HuH-7.5 (cell line): ENCODE measurements at regions not wholly inside any gene's neighbourhood (a gene's known extent, or its start where the extent isn't known, plus 50 kb on each side); places are given as distances from the start of the nearest gene placed in this dataset.

Source experiments
- DNase-seq: peaks from one replicate; pipeline ENCODE4 v3.0.0; 2011; ENCODE audit warnings: low spot score

DNA sequence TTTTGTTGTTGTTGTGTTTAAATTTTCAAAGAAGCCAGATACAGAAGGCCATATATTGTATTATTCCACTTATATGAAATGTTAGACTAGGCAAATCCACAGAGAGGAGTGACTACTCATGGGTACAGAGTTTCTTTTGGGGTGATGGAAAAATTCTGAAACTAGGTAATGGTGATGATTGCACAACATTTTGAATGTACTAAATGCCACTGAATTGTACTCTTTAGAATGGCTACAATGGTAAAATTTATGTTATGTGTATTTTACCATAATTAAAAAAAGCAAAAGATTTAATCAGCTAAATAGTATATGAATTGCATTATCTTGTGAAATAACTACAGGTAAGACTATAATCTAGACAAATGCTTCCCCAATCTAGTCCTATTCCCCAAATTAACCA is 733.6 kb upstream of the TMEM132C start:
- no peak for DNase-seq

DNA sequence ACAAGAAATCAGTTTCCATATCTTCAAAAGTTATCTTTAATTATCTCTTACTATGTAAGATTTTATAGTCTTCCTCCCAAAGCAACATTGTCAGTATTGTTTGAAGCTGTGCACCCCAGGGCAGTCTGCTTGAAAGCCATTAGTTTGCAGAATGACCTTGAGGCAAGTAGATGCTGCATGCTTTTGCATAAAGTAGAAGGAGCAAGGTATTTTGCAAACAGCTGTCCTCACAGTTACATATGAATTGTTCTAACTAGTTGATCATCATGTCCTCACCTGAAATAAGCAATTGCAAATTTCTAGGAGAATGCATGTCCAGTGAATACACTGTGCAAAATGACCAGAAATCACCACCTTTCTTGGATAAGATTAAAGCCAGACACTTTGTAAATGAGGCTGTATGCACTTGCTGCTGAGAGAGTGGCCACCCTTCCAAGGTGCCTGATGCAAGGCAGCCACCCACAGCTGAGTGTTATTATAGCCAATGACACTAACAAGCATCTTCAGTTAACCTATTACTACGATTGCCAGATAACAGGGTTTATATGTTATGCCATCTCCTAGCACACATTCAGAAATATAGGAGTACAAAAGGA is 730.0 kb upstream of the TMEM132C start:
- no peak for DNase-seq

DNA sequence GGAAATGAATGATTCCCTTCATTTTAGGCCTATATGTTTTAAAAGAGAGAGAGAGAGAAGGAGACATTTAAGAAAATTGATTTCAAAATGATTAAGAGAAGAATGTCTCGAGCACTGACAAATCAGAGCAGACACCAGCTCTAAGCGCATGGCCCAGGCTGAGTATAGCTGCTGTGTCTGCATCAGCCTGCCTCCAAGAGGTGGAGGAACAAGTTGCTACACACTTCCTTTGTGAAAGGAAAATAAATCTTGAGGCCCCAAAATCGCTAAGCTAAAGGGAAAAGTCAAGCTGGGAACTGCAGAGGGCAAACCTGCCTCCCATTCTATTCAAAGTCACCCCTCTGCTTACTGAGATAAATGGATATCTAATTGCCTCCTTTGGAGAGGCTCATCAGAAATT is 728.7 kb upstream of the TMEM132C start:
- no peak for DNase-seq

- no peak for DNase-seq
These were observed 727.6 kb upstream of the TMEM132C start for GRCh38 chr12:127539226-127539858.

GRCh38 chr12:127542391-127542790 is 724.6 kb upstream of the TMEM132C start:
- no peak for DNase-seq

GRCh38 chr12:127542931-127543330 is 724.0 kb upstream of the TMEM132C start:
- DNase-seq: no peak

DNA sequence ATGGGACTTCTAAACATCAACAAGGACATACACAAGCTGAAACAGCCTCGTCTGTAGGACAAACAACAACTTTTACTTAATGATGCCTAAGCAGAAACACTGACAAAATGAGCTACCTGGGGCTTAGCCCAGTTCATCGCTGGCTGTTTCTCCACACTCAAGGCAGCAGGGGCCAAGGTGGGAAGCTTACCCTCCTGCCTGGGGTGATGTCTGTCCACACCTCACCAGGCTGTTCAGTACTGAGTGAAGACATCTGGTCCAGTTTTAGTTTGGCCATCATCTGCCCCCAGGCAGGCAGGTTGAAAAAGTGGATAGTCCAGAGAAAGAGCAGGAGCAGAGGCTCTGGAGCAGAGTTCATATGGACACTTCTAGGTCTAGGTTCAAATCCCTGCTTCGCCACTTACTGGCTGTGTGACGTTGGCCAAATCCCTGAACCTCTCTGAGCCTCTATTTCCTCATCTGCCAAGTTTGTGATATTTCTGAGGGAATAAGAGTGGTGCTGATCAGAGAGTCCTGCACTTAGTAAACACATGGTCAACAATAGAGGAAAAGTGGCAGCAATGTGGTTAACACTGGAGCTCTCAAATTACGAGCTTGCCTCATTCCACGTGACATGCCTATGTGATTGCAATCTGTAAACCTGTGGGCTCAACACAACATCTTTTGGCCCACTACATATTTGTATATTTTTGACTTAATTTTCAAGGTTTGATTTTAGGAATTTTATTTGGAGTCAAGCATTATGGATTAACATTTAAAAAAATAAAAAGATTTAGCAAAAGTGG is 720.1 kb upstream of the TMEM132C start:
- DNase-seq: no peak

DNA sequence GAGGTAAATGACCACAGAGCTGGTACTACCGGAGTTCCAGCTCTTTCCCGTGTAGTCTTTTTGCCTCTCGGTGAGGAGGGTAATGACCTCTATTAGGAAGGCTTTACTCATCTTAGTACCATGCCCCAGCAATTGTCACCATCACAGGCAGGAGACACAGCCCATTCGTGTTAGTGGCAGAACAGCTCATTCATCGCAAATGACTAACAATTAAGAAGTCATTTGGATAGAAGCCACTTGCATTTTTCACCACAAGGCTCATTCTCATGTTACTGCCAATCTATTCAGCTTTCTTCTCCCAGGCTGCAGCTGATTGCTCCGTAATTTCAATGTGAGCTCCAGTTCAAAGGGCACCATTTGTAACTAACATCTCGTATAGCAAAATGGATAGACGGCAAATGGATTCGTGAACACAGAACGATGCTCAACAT is 718.8 kb upstream of the TMEM132C start:
- no peak for DNase-seq

DNA sequence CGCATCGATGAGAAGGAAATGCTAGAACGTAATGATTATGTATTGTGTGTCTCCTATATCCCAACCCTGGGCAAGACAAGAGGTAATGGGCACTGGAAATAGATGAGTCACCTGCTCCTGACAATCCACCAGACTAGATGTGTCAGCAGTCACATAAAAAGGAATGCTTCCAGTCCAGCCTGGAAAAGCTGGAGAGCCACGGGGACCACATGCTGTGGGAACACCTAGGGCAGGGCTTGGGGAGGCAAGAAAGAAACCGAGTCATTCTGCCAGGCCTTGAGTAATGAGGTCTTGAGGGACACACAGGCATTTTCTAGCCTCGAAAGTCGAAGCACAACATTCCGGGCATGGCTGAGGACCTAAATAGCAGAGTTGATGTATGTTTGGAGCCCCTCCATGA is 716.7 kb upstream of the TMEM132C start:
- no peak for DNase-seq

GRCh38 chr12:127552838-127553237 is 714.1 kb upstream of the TMEM132C start:
- no peak for DNase-seq

GRCh38 chr12:127555071-127555470 is 711.9 kb upstream of the TMEM132C start:
- no peak for DNase-seq

GRCh38 chr12:127556231-127556886 is 710.6 kb upstream of the TMEM132C start:
- DNase-seq: no peak

DNA sequence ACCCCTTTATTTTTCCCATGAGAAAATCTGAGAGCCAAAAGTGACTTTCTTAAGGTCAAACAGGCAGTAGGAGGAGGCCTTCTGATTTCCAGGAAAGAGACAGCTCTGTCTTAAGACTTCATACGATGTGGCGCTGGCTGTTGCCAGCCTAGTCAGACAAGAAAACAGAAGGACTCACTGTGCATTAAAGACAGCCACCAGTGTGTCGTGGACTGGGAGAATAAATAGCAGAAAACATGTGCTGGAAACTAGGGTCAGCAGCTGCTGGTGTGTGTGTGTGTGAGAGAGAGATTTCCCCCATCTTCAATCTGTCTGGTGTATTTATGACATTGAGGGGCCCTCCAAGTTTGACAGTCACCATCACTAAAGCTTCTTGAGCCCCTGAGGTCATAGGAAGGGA is 708.6 kb upstream of the TMEM132C start:
- no peak for DNase-seq

- no peak for DNase-seq
These were observed 707.5 kb upstream of the TMEM132C start for GRCh38 chr12:127559349-127560040.

- DNase-seq: no peak
These were observed 706.9 kb upstream of the TMEM132C start for GRCh38 chr12:127560041-127560478.

DNA sequence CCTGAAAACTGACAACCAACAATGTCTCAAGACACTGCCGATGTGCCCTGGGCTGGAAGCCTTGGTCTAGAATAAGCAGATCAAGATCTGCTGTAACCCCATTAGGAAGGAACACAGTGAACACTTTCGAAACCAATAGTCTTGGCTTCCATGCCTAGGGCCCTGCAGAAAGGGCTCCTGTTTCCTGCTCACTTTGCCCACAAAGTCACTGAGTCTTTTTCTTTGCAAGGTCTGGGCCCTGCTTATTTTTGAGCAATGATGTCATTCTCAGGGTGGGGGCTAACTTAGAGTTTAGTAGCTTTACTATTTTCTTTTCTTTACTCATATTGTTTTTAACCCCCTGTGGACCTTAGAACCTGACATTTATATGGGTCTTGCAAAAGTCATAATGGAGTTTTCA is 704.2 kb upstream of the TMEM132C start:
- DNase-seq: no peak

- DNase-seq: no peak
These were observed 701.7 kb upstream of the TMEM132C start for GRCh38 chr12:127565241-127565640.

DNA sequence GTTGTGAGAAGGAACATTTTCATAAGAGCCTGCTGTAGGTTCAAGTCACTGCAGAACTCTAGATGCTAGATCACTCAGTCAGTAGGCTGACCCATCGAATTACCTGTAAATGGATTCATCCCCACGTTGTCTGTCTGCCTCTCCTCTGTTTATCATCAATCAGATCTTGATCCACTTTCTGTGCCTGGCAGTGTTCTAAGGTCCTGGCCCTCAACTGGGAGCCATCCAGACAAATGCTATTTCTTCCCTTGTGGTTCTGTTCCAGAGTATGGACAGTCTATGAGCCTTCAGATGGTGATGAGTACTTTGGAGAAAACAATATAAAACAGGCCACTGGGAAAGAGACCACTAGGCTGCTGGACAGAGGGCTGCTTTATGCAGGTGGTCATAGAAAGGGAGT is 699.4 kb upstream of the TMEM132C start:
- no peak for DNase-seq

DNA sequence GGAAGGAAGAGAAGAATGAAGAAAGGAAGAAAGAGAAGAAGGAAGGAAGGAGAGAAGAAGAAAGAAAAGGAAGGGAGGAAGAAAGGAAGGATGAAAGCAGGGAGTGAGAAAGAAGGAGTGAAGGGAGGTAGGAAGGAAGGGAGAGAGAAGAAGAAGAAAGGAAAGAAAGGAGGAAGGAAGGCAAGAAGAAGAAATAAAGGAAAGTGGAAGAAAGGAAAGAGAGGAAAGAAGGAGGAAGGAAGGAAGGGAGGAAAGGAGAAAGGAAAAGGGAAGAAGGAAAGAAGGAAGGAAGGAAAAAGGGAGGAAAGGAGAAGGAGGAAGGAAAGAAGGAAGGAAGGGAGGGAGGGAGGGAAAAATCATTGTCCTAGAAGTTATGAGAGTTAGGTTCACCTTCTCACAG is 696.6 kb upstream of the TMEM132C start:
- DNase-seq: no peak

DNA sequence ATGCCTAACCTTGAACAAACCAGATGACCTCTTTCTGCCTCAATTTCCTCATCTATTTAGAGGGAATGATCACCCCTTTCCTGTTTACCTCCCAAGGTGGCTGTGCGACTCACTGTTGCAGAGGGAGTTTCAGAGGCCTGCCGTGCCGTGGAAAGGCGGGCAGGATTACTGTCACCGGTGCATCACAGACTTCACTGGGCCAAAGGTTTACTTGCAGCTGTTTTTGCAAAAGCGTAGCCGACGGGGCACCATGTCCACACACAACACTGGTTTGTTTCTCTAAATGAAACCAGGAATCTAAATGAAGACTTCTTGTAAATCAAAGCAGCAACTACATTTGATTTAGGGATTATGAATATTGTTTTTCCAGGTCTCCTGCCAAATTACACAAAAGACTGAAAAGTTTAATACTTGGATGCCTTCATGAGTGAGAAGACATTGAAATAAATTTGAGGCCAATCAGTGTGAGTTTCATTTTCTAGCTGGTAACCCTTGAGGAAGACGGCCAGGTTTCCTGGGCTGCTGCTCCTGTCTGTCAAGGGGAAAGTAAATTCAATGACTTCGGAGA is 696.1 kb upstream of the TMEM132C start:
- DNase-seq: no peak

GRCh38 chr12:127571578-127571977 is 695.4 kb upstream of the TMEM132C start:
- no peak for DNase-seq

DNA sequence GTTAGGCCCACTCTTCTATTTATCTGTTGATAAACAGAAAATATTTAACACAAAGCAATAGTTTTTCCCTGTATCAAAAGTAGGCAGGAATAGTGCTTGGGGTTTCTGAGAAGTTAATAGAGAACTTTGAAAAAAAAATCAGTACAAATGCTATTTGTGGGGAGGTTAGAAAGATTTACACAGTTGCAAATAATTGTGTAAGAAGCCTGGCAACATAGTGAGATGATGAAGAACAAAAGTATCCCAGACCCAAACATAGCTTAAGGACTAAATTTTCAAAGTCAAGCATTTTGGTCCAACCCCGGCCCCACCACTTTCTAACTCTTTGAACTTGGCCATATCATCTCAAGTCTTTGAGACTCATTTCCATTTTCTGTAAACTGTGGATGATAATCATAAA is 687.5 kb upstream of the TMEM132C start:
- no peak for DNase-seq
